H1 (cell line): ENCODE measurements at regions not wholly inside any gene's neighbourhood (a gene's known extent, or its start where the extent isn't known, plus 50 kb on each side); places are given as distances from the start of the nearest gene placed in this dataset.

Source experiments
- CTCF ChIA-PET: fragments of 300-600 bp; sonication (Branson Sonifier 250); formaldehyde crosslinking; loops from one replicate; lab custom pipeline; 2021; ENCODE audit not compliant: partially characterized antibody; lab: Charles Lee
- POLR2A ChIA-PET: fragments of 300-600 bp; sonication (Branson Sonifier 250); formaldehyde crosslinking; loops from one replicate; lab custom pipeline; 2021; ENCODE audit warnings: inconsistent platforms; ENCODE audit not compliant: partially characterized antibody; lab: Charles Lee
- DNase-seq, 2 experiments: peaks; one replicate each; pipeline versions ENCODE4 v3.0.0 to v3.0.0-alpha.2; 2010 to 2022; ENCODE audit warnings: low spot score in 2 of 2, low read depth in 1 of 2, mixed read lengths in 1 of 2
- FAIRE-seq: peaks from 2 replicates; lab custom pipeline; 2011; peaks lifted over from hg19 to GRCh38; lab: Jason Lieb, UNC
- H2AFZ ChIP-seq: 2 replicates; pipeline ENCODE4 v1.8.1; 2012; ENCODE audit warnings: low read length, inconsistent platforms
- H2AK5ac ChIP-seq: 2 replicates; pipeline ENCODE4 v1.6.1; 2013; ENCODE audit warnings: low read depth, low read length
- H2BK120ac ChIP-seq: replicated peaks from 2 replicates; pipeline ENCODE3; 2013; ENCODE audit warnings: low read depth, low read length, inconsistent platforms
- H2BK12ac ChIP-seq: 2 replicates; pipeline ENCODE4 v1.6.1; 2013; ENCODE audit warnings: low read depth, low read length
- H2BK15ac ChIP-seq: 2 replicates; pipeline ENCODE4 v1.6.1; 2013; ENCODE audit warnings: low read length
- H2BK20ac ChIP-seq: 2 replicates; pipeline ENCODE4 v1.6.1; 2013; ENCODE audit warnings: low read length
- H2BK5ac ChIP-seq: 2 replicates; pipeline ENCODE4 v1.6.1; 2013; ENCODE audit warnings: low read depth, low read length
- H3K14ac ChIP-seq: 2 replicates; pipeline ENCODE4 v1.6.1; 2013; ENCODE audit warnings: inconsistent platforms; ENCODE audit not compliant: insufficient read length
- H3K18ac ChIP-seq: 2 replicates; pipeline ENCODE4 v1.6.1; 2013; ENCODE audit warnings: low read length; ENCODE audit errors: extremely low read depth
- H3K23ac ChIP-seq: 2 replicates; pipeline ENCODE4 v1.6.1; 2013; ENCODE audit warnings: inconsistent platforms; ENCODE audit not compliant: insufficient read length
- H3K23me2 ChIP-seq: 2 replicates; pipeline ENCODE4 v1.6.1; 2013; ENCODE audit warnings: low read depth, low read length
- H3K27ac ChIP-seq: 2 replicates; pipeline ENCODE4 v1.6.1; 2011; ENCODE audit warnings: low read depth, low read length, inconsistent platforms
- H3K27me3 ChIP-seq, 4 experiments: replicated peaks in 1 of 4; 1 replicate in 1 of 4; 2 replicates in 3 of 4; pipeline versions ENCODE4 v1.6.1 to v1.8.1; 2011 to 2013; ENCODE audit warnings: low read length in 3 of 4, mild to moderate bottlenecking in 3 of 4, inconsistent platforms in 2 of 4, mixed read lengths in 2 of 4, moderate library complexity in 1 of 4; ENCODE audit not compliant: control insufficient read depth in 3 of 4, insufficient read depth in 3 of 4; ENCODE audit errors: extremely low read depth in 1 of 4
- H3K36me3 ChIP-seq, 4 experiments: 2 replicates each; pipeline versions ENCODE4 v1.6.1 to v1.8.1; 2011 to 2013; ENCODE audit warnings: mild to moderate bottlenecking in 4 of 4, low read length in 3 of 4, moderate library complexity in 2 of 4, control low read depth in 1 of 4, inconsistent platforms in 1 of 4; ENCODE audit not compliant: insufficient read depth in 4 of 4, control insufficient read depth in 2 of 4
- H3K4ac ChIP-seq: replicated peaks from 2 replicates; pipeline ENCODE3; 2013; ENCODE audit warnings: low read length, low read depth, mixed read lengths, inconsistent platforms; ENCODE audit not compliant: insufficient read length
- H3K4me1 ChIP-seq, 4 experiments: replicated peaks in 1 of 4; 1 replicate in 1 of 4; 2 replicates in 3 of 4; pipeline versions ENCODE4 v1.6.1 to v1.8.1; 2011 to 2013; ENCODE audit warnings: low read length in 3 of 4, inconsistent platforms in 2 of 4, mixed read lengths in 1 of 4; ENCODE audit not compliant: insufficient read depth in 4 of 4, control insufficient read depth in 3 of 4
- H3K4me2 ChIP-seq, 2 experiments: 2 replicates each; pipeline versions ENCODE4 v1.6.1 to v1.8.1; 2011 to 2013; ENCODE audit warnings: low read depth in 2 of 2, low read length in 2 of 2, control low read depth in 1 of 2, inconsistent platforms in 1 of 2, mild to moderate bottlenecking in 1 of 2; ENCODE audit not compliant: insufficient read depth in 1 of 2
- H3K4me3 ChIP-seq, 4 experiments: fragments of 200-600, 300-600 bp in 1 of 4; sonication (generic), shearing (Covaris generic), sonication (Bioruptor Twin) in 1 of 4; 2 replicates each; pipeline versions ENCODE4 v1.5.1 to v1.8.1; 2011 to 2016; ENCODE audit warnings: low read length in 4 of 4, low read depth in 3 of 4, control low read depth in 2 of 4, inconsistent platforms in 2 of 4, mild to moderate bottlenecking in 2 of 4, mixed read lengths in 1 of 4, moderate library complexity in 1 of 4; ENCODE audit not compliant: insufficient read depth in 2 of 4; ENCODE audit errors: extremely low read depth in 1 of 4
- H3K56ac ChIP-seq: replicated peaks from 2 replicates; pipeline ENCODE3; 2013; ENCODE audit warnings: low read depth, mild to moderate bottlenecking, mixed read lengths, low read length, inconsistent platforms; ENCODE audit not compliant: insufficient read length
- H3K79me1 ChIP-seq: 2 replicates; pipeline ENCODE4 v1.6.1; 2013; ENCODE audit warnings: low read depth, low read length, control low read depth
- H3K79me2 ChIP-seq, 2 experiments: 2 replicates each; pipeline versions ENCODE4 v1.6.1 to v1.8.1; 2012 to 2013; ENCODE audit warnings: low read length in 2 of 2, mild to moderate bottlenecking in 2 of 2, inconsistent platforms in 1 of 2; ENCODE audit not compliant: insufficient read depth in 2 of 2, control insufficient read depth in 1 of 2
- H3K9ac ChIP-seq, 4 experiments: replicated peaks in 1 of 4; 1 replicate in 1 of 4; 2 replicates in 3 of 4; pipeline versions ENCODE4 v1.6.1 to v1.8.1; 2011 to 2013; ENCODE audit warnings: low read depth in 3 of 4, low read length in 3 of 4, control low read depth in 2 of 4, mild to moderate bottlenecking in 2 of 4, moderate library complexity in 2 of 4, inconsistent platforms in 1 of 4; ENCODE audit errors: extremely low read depth in 1 of 4
- H3K9me3 ChIP-seq, 2 experiments: 2 replicates each; pipeline versions ENCODE4 v1.6.1 to v1.8.1; 2012 to 2013; ENCODE audit warnings: mild to moderate bottlenecking in 2 of 2, moderate library complexity in 2 of 2, control low read depth in 1 of 2, inconsistent platforms in 1 of 2, low read depth in 1 of 2, low read length in 1 of 2, mixed read lengths in 1 of 2; ENCODE audit not compliant: insufficient read depth in 2 of 2
- H4K20me1 ChIP-seq, 2 experiments: replicated peaks in 1 of 2; 2 replicates each; pipeline versions ENCODE3 to v1.8.1; 2011 to 2013; ENCODE audit warnings: inconsistent platforms in 2 of 2, low read length in 2 of 2, mild to moderate bottlenecking in 1 of 2; ENCODE audit not compliant: insufficient read depth in 2 of 2, control insufficient read depth in 1 of 2
- H4K5ac ChIP-seq: 2 replicates; pipeline ENCODE4 v1.6.1; 2013; ENCODE audit warnings: low read length, low read depth, mixed read lengths, inconsistent platforms; ENCODE audit not compliant: insufficient read length
- H4K8ac ChIP-seq: 2 replicates; pipeline ENCODE4 v1.8.0; 2013; ENCODE audit warnings: mild to moderate bottlenecking, moderate library complexity, low read length, inconsistent platforms; ENCODE audit not compliant: insufficient read depth; ENCODE audit errors: extremely low read depth
- H4K91ac ChIP-seq: replicated peaks from 2 replicates; pipeline ENCODE3; 2013; ENCODE audit warnings: low read length, mixed read lengths, inconsistent platforms; ENCODE audit not compliant: insufficient read length
- ASH2L ChIP-seq: fragments of 200-600, 300-600 bp; sonication (generic); IDR thresholded peaks from one replicate; pipeline ENCODE4 v1.7.1; 2017; ENCODE audit warnings: low read length
- CHD1 ChIP-seq: IDR thresholded peaks from 2 replicates; pipeline ENCODE4 v1.6.1; 2012; ENCODE audit warnings: low read depth, low read length, improper control_type of control experiment
- CTBP2 ChIP-seq: IDR thresholded peaks from 2 replicates; pipeline ENCODE4 v1.7.0; 2011; ENCODE audit warnings: borderline replicate concordance, mild to moderate bottlenecking, moderate library complexity, mixed read lengths, low read length; ENCODE audit not compliant: insufficient read depth, insufficient read length
- JUND ChIP-seq: IDR thresholded peaks from 2 replicates; pipeline ENCODE4 v1.6.1; 2011; ENCODE audit warnings: mild to moderate bottlenecking, improper control_type of control experiment, low read length
- KDM4A ChIP-seq: IDR thresholded peaks from one replicate; pipeline ENCODE4 v1.7.1; 2012; ENCODE audit warnings: low read depth, mild to moderate bottlenecking, moderate library complexity, low read length, inconsistent platforms; ENCODE audit not compliant: severe bottlenecking
- PHF8 ChIP-seq: fragments of 200-600 bp; sonication (generic); conservative IDR thresholded peaks from 2 replicates; pipeline ENCODE4 v1.7.1; 2012; ENCODE audit warnings: low read depth, mild to moderate bottlenecking, inconsistent platforms, low read length, moderate library complexity
- RBBP5 ChIP-seq: IDR thresholded peaks from 2 replicates; pipeline ENCODE4 v1.7.1; 2012; ENCODE audit warnings: low read depth, mild to moderate bottlenecking, inconsistent platforms, low read length, moderate library complexity, borderline replicate concordance
- RNF2 ChIP-seq: fragments of 200-900, 300-1000 bp; sonication (generic); IDR thresholded peaks from 2 replicates; pipeline ENCODE4 v1.7.1; 2016; ENCODE audit warnings: borderline replicate concordance, low read depth, mild to moderate bottlenecking, antibody characterized with exemption, low read length; ENCODE audit not compliant: poor library complexity, severe bottlenecking; ENCODE audit errors: missing control alignments
- SIN3A ChIP-seq, 2 experiments: IDR thresholded peaks in 1 of 2; conservative IDR thresholded peaks in 1 of 2; 2 replicates each; pipeline ENCODE4 v1.6.1; 2011 to 2012; ENCODE audit warnings: low read length in 2 of 2, improper control_type of control experiment in 1 of 2, low read depth in 1 of 2, mild to moderate bottlenecking in 1 of 2
- WGBS, 2 experiments: shearing (Covaris generic) in 1 of 2; methylation state at CpG; one replicate each; pipeline versions ENCODE4 v1.1.6 to v1.1.7; 2013 to 2015; ENCODE audit warnings: low lambda C conversion rate in 2 of 2, mixed read lengths in 2 of 2, inconsistent platforms in 1 of 2, low coverage in 1 of 2, missing lambda C conversion rate in 1 of 2; ENCODE audit not compliant: insufficient replicate concordance in 2 of 2, insufficient coverage in 1 of 2, insufficient read length in 1 of 2; ENCODE audit errors: extremely low coverage in 1 of 2, missing lambda C conversion rate in 1 of 2; 5-methylcytosine and 5-hydroxymethylcytosine counted together
- TF ChIP-seq, protein P1 (sequence below), 3 experiments: IDR thresholded peaks; 1 replicate in 2 of 3; 2 replicates in 1 of 3; pipeline versions ENCODE4 v1.5.1 to v1.6.1; 2011; ENCODE audit warnings: low read length in 3 of 3, mild to moderate bottlenecking in 3 of 3, inconsistent platforms in 2 of 3, low read depth in 1 of 3, moderate library complexity in 1 of 3; ENCODE audit not compliant: insufficient read depth in 1 of 3; ENCODE audit errors: control extremely low read depth in 1 of 3

DNA sequence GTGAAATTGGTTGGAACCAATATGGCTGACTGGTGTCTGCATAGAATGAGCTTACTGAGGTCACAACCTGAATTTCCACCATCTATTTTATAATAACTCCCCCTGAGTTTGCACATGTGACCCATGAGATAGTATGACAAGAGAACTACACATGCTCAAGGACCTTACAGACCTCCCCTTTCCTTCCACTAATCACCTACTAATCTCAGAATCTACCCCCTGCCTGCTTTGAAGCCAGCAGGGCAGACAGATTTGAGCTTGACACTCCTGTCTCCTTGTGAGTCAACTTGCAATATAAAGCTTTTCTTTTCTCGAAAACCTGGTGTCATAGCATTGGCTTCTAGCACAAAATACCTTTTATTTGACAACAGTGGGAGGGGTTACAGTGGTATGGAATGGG is 248.4 kb downstream of the RFC3 start:
- Histone ChIP-seq H4K91ac (no peak overlapping the region), H4K20me1 (no peaks in the 10 kb centered on the region), H3K23me2 (no peaks in the 10 kb centered on the region), H3K14ac (no peak overlapping the region), H3K27me3 (no peaks in the 10 kb centered on the region), H3K79me2 (no peaks in the 10 kb centered on the region), H2BK120ac (no peak overlapping the region), H2BK15ac (no peak overlapping the region), H3K56ac (no peak overlapping the region), H3K9me3 (no peaks in the 10 kb centered on the region), H2AK5ac (no peak overlapping the region), H2BK12ac (no peak overlapping the region), H3K27ac (no peak overlapping the region), H3K9ac (no peak overlapping the region), H2BK5ac (no peak overlapping the region), H3K79me1 (no peaks in the 10 kb centered on the region), H3K4me3 (no peak overlapping the region), H2AFZ (no peak overlapping the region), H3K4ac (no peak overlapping the region), H3K4me2 (no peak overlapping the region), H3K36me3 (no peaks in the 10 kb centered on the region), H4K5ac (no peak overlapping the region), H3K18ac (no peak overlapping the region), H3K4me1 (no peaks in the 10 kb centered on the region), H4K8ac (no peak overlapping the region), H2BK20ac (no peak overlapping the region), H3K23ac (no peak overlapping the region)
- FAIRE-seq = no peak
- WGBS, 2 experiments = 100% methylated on average over 1 of the region's 1 CpG; no CpG with 5 or more reads in 1 of the 2 experiments
- ChIA-PET POLR2A (no interaction called here), CTCF (interaction anchor here (1.0 kb wide), 1 partner anchor 11 kb away, joined by 3 read pairs; no protein-coding TSS in a partner anchor)
- TF ChIP-seq JUND (no peak), ASH2L (no peak), PHF8 (no peak), KDM4A (no peak), SIN3A (conservative IDR thresholded peaks at IDR 0.05 in 1 of 2, IDR thresholded peaks at IDR 0.05 in 1 of 2; ENCODE audit: low read depth in 1 of 2, low read length in 2 of 2) (no peak), RNF2 (no peak), RBBP5 (no peak), CHD1 (no peak), CTBP2 (no peak)
- TF ChIP-seq, protein P1, sequence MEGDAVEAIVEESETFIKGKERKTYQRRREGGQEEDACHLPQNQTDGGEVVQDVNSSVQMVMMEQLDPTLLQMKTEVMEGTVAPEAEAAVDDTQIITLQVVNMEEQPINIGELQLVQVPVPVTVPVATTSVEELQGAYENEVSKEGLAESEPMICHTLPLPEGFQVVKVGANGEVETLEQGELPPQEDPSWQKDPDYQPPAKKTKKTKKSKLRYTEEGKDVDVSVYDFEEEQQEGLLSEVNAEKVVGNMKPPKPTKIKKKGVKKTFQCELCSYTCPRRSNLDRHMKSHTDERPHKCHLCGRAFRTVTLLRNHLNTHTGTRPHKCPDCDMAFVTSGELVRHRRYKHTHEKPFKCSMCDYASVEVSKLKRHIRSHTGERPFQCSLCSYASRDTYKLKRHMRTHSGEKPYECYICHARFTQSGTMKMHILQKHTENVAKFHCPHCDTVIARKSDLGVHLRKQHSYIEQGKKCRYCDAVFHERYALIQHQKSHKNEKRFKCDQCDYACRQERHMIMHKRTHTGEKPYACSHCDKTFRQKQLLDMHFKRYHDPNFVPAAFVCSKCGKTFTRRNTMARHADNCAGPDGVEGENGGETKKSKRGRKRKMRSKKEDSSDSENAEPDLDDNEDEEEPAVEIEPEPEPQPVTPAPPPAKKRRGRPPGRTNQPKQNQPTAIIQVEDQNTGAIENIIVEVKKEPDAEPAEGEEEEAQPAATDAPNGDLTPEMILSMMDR (IDR thresholded peaks at IDR 0.05; ENCODE audit: control extremely low read depth in 1 of 3, insufficient read depth in 1 of 3, low read depth in 1 of 3, low read length in 3 of 3) = no peak
- DNase-seq = no peak
